ENCODE measurements at regions not wholly inside any gene's neighbourhood (a gene's known extent, or its start where the extent isn't known, plus 50 kb on each side); places are given as distances from the start of the nearest gene placed in this dataset.

DNA sequence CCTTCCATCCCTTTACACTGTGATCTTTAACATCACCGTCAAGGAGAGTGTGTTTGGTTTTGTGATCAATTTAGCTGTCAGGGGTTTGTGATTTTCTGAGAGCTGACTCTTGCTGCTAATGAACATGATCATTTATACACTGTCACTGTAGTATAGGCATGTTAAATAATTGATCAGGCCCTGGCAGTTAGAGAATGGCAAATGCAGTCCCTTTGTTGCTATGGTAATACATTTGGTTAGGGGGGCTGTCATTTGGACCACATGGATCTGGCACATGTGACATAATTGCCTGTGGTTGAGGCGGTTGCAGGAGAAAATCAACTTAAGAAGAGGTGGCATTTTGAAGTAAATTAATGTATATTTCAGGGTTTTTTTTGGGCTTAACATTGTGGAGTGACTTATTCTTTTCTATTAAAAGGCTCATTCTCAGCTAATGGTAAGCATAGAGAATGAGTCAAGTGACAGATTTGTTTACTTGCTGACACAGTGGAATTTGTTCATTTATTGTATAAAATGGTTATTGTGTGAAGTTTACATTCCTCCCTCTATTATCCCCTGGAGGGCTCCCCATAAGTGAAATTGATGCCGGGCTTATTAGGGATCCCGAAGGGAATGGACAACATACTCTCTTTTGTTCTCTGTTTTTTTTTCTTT, 114.0 kb downstream of the FHIP1A start:
- Histone ChIP-seq H3K27me3 (ENCODE audit: control insufficient read depth in 4 of 4, insufficient read depth in 4 of 4, low read length in 3 of 4) (no peaks in the 10 kb centered on the region), H3K4me1 (ENCODE audit: control insufficient read depth in 4 of 4, insufficient read depth in 4 of 4, low read length in 3 of 4) (no peaks in the 10 kb centered on the region), H3K36me3 (ENCODE audit: control insufficient read depth in 4 of 4, insufficient read depth in 3 of 4, low read depth in 1 of 4, low read length in 3 of 4) (no peaks in the 10 kb centered on the region), H3K9me3 (ENCODE audit: control insufficient read depth in 4 of 4, low read length in 3 of 4) (no peaks in the 10 kb centered on the region), H3K27ac (ENCODE audit: low read depth in 1 of 2, low read length in 2 of 2) (no peak overlapping the region), H3K4me3 (ENCODE audit: low read depth in 1 of 3, low read length in 3 of 3) (no peak overlapping the region), H3K9ac (ENCODE audit: low read depth in 1 of 2, low read length in 2 of 2) (no peak overlapping the region)
- DNase-seq (ENCODE audit: low spot score) = no peak
- TF ChIP-seq, protein P1, sequence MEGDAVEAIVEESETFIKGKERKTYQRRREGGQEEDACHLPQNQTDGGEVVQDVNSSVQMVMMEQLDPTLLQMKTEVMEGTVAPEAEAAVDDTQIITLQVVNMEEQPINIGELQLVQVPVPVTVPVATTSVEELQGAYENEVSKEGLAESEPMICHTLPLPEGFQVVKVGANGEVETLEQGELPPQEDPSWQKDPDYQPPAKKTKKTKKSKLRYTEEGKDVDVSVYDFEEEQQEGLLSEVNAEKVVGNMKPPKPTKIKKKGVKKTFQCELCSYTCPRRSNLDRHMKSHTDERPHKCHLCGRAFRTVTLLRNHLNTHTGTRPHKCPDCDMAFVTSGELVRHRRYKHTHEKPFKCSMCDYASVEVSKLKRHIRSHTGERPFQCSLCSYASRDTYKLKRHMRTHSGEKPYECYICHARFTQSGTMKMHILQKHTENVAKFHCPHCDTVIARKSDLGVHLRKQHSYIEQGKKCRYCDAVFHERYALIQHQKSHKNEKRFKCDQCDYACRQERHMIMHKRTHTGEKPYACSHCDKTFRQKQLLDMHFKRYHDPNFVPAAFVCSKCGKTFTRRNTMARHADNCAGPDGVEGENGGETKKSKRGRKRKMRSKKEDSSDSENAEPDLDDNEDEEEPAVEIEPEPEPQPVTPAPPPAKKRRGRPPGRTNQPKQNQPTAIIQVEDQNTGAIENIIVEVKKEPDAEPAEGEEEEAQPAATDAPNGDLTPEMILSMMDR (IDR thresholded peaks at IDR 0.05; ENCODE audit: low read depth, low read length, missing input control) = no peak
- TF ChIP-seq TAF1 (conservative IDR thresholded peaks at IDR 0.05) = no peak
- no peak for TF ChIP-seq YY1 (IDR thresholded peaks at IDR 0.05)
- TF ChIP-seq, protein P2, sequence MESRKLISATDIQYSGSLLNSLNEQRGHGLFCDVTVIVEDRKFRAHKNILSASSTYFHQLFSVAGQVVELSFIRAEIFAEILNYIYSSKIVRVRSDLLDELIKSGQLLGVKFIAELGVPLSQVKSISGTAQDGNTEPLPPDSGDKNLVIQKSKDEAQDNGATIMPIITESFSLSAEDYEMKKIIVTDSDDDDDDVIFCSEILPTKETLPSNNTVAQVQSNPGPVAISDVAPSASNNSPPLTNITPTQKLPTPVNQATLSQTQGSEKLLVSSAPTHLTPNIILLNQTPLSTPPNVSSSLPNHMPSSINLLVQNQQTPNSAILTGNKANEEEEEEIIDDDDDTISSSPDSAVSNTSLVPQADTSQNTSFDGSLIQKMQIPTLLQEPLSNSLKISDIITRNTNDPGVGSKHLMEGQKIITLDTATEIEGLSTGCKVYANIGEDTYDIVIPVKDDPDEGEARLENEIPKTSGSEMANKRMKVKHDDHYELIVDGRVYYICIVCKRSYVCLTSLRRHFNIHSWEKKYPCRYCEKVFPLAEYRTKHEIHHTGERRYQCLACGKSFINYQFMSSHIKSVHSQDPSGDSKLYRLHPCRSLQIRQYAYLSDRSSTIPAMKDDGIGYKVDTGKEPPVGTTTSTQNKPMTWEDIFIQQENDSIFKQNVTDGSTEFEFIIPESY (IDR thresholded peaks at IDR 0.05) = no peak
- no peak for TF ChIP-seq RAD21 (IDR thresholded peaks at IDR 0.05)
- no peak for TF ChIP-seq NR2F2 (IDR thresholded peaks at IDR 0.05)
- no peak for TF ChIP-seq HNF4A (conservative IDR thresholded peaks at IDR 0.05)
- TF ChIP-seq RXRA (IDR thresholded peaks at IDR 0.05) = no peak
- TF ChIP-seq JUND (IDR thresholded peaks at IDR 0.05) = no peak
- TF ChIP-seq, protein P3, sequence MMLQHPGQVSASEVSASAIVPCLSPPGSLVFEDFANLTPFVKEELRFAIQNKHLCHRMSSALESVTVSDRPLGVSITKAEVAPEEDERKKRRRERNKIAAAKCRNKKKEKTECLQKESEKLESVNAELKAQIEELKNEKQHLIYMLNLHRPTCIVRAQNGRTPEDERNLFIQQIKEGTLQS (IDR thresholded peaks at IDR 0.05) = no peak
- TF ChIP-seq HNF4G (IDR thresholded peaks at IDR 0.05) = no peak
- TF ChIP-seq, protein P4, sequence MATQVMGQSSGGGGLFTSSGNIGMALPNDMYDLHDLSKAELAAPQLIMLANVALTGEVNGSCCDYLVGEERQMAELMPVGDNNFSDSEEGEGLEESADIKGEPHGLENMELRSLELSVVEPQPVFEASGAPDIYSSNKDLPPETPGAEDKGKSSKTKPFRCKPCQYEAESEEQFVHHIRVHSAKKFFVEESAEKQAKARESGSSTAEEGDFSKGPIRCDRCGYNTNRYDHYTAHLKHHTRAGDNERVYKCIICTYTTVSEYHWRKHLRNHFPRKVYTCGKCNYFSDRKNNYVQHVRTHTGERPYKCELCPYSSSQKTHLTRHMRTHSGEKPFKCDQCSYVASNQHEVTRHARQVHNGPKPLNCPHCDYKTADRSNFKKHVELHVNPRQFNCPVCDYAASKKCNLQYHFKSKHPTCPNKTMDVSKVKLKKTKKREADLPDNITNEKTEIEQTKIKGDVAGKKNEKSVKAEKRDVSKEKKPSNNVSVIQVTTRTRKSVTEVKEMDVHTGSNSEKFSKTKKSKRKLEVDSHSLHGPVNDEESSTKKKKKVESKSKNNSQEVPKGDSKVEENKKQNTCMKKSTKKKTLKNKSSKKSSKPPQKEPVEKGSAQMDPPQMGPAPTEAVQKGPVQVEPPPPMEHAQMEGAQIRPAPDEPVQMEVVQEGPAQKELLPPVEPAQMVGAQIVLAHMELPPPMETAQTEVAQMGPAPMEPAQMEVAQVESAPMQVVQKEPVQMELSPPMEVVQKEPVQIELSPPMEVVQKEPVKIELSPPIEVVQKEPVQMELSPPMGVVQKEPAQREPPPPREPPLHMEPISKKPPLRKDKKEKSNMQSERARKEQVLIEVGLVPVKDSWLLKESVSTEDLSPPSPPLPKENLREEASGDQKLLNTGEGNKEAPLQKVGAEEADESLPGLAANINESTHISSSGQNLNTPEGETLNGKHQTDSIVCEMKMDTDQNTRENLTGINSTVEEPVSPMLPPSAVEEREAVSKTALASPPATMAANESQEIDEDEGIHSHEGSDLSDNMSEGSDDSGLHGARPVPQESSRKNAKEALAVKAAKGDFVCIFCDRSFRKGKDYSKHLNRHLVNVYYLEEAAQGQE (IDR thresholded peaks at IDR 0.05) = no peak
- TF ChIP-seq SP1 (IDR thresholded peaks at IDR 0.05) = no peak
- TF ChIP-seq FOXA2 (IDR thresholded peaks at IDR 0.05) = no peak
- TF ChIP-seq GABPA (IDR thresholded peaks at IDR 0.05 in 1 of 2, conservative IDR thresholded peaks at IDR 0.05 in 1 of 2) = no peak
- TF ChIP-seq EGR1 (IDR thresholded peaks at IDR 0.05; ENCODE audit: low read depth in 2 of 2) = no peak
- TF ChIP-seq, protein P5, sequence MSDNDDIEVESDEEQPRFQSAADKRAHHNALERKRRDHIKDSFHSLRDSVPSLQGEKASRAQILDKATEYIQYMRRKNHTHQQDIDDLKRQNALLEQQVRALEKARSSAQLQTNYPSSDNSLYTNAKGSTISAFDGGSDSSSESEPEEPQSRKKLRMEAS (IDR thresholded peaks at IDR 0.05) = no peak
- TF ChIP-seq FOXA1 (IDR thresholded peaks at IDR 0.05) = no peak
- 87% methylated on average over 4 of the region's 4 CpGs for WGBS
